Neural cell (in vitro differentiated cells): ENCODE measurements at regions not wholly inside any gene's neighbourhood (a gene's known extent, or its start where the extent isn't known, plus 50 kb on each side); places are given as distances from the start of the nearest gene placed in this dataset.

Source experiments
- CTCF ChIP-seq: fragments of 450-650 bp; IDR thresholded peaks from 2 replicates; pipeline ENCODE4 v1.5.1; 2014; ENCODE audit warnings: antibody characterized with exemption, mild to moderate bottlenecking, moderate library complexity; ENCODE audit not compliant: poor library complexity, severe bottlenecking
- POLR2AphosphoS5 ChIP-seq: IDR thresholded peaks from 2 replicates; pipeline ENCODE4 v1.6.1; 2012
- RAD21 ChIP-seq: fragments of 450-650 bp; conservative IDR thresholded peaks from 2 replicates; pipeline ENCODE4 v1.6.1; 2014; ENCODE audit warnings: antibody characterized with exemption, mild to moderate bottlenecking, moderate library complexity

DNA sequence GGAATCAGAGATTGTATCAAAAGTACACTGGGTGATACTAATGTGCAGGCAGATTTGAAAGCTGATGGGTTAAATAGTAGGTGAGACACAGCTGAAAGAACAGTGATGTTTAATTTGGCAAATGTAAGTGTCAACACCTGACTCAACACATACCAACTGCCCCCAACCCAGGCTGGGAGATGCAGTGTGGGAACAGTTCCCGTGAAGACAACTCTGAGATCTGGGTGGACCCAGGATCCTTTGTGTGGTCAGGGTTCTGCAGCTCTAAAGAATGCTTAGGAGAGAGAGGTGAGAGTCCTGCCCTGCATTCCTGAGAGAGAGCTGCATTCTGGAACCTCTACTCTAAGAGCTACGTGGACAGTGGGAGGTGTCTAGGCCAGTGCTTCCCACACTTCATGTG, 479.7 kb downstream of the RPS24 start:
- TF ChIP-seq CTCF (no peak), POLR2AphosphoS5 (no peak), RAD21 (no peak)
